GM23248 (cell line): ENCODE measurements at regions not wholly inside any gene's neighbourhood (a gene's known extent, or its start where the extent isn't known, plus 50 kb on each side); places are given as distances from the start of the nearest gene placed in this dataset.

Experiments used
- DNase-seq: peaks from one replicate; pipeline ENCODE4 v3.0.0-alpha.2; 2015
- H2AFZ ChIP-seq: fragments of 200-600 bp; sonication (generic); 2 replicates; pipeline ENCODE4 v1.6.1; 2016; ENCODE audit warnings: antibody characterized with exemption
- H3F3A ChIP-seq: fragments of 200-600 bp; sonication (generic); 2 replicates; pipeline ENCODE4 v1.6.1; 2016; ENCODE audit warnings: mild to moderate bottlenecking, antibody characterized with exemption, mixed run types; ENCODE audit not compliant: insufficient read depth
- H3K27ac ChIP-seq: fragments of 200-600 bp; sonication (generic); 2 replicates; pipeline ENCODE4 v1.5.1; 2016; ENCODE audit warnings: mild to moderate bottlenecking
- H3K27me3 ChIP-seq: fragments of 200-600 bp; sonication (generic); replicated peaks from 2 replicates; pipeline ENCODE4 v1.6.1; 2016; ENCODE audit warnings: mild to moderate bottlenecking; ENCODE audit not compliant: insufficient read depth
- H3K36me3 ChIP-seq: fragments of 200-600 bp; sonication (generic); 2 replicates; pipeline ENCODE4 v1.6.1; 2016; ENCODE audit warnings: low read depth, mild to moderate bottlenecking
- H3K4me1 ChIP-seq: fragments of 200-600 bp; sonication (generic); 2 replicates; pipeline ENCODE4 v1.6.1; 2016; ENCODE audit warnings: mild to moderate bottlenecking; ENCODE audit not compliant: insufficient read depth
- H3K4me2 ChIP-seq: fragments of 200-600 bp; sonication (generic); one replicate; pipeline ENCODE4 v1.6.1; 2016; ENCODE audit warnings: mild to moderate bottlenecking; ENCODE audit not compliant: unreplicated experiment
- H3K4me3 ChIP-seq: fragments of 200-600 bp; sonication (generic); 2 replicates; pipeline ENCODE4 v1.5.1; 2016; ENCODE audit warnings: mild to moderate bottlenecking
- H3K79me2 ChIP-seq: fragments of 200-600 bp; sonication (generic); 2 replicates; pipeline ENCODE4 v1.6.1; 2016; ENCODE audit warnings: mild to moderate bottlenecking; ENCODE audit not compliant: insufficient read depth
- H3K9ac ChIP-seq: fragments of 200-600 bp; sonication (generic); 2 replicates; pipeline ENCODE4 v1.6.1; 2016; ENCODE audit warnings: mild to moderate bottlenecking
- H3K9me2 ChIP-seq: fragments of 200-600 bp; sonication (generic); 2 replicates; pipeline ENCODE4 v1.6.1; 2016; ENCODE audit warnings: mixed run types, mild to moderate bottlenecking, moderate library complexity; ENCODE audit not compliant: insufficient read depth
- H3K9me3 ChIP-seq: fragments of 200-600 bp; sonication (generic); one replicate; pipeline ENCODE4 v1.6.1; 2017; ENCODE audit warnings: low read depth
- H4K20me1 ChIP-seq: fragments of 200-600 bp; sonication (generic); 2 replicates; pipeline ENCODE4 v1.6.0; 2016; ENCODE audit not compliant: insufficient read depth
- EZH2 ChIP-seq: fragments of 200-600 bp; sonication (generic); IDR thresholded peaks from 2 replicates; pipeline ENCODE4 v1.6.1; 2018; ENCODE audit warnings: antibody characterized with exemption, mild to moderate bottlenecking; ENCODE audit not compliant: insufficient read depth, poor library complexity, severe bottlenecking
- EZH2phosphoT487 ChIP-seq: fragments of 200-600 bp; sonication (generic); IDR thresholded peaks from 2 replicates; pipeline ENCODE4 v1.6.1; 2018; ENCODE audit warnings: antibody characterized with exemption, moderate library complexity, mild to moderate bottlenecking, low read depth; ENCODE audit not compliant: insufficient read depth
- WGBS, 2 experiments: methylation state at CpG; one replicate each; pipeline ENCODE4 v1.1.6; 2015 to 2017; ENCODE audit warnings: low lambda C conversion rate in 2 of 2, low coverage in 1 of 2; ENCODE audit errors: missing lambda C conversion rate in 2 of 2; 5-methylcytosine and 5-hydroxymethylcytosine counted together
- in situ Hi-C: fragments of 300-500 bp; cut with MboI; formaldehyde crosslinking; loops from 2 replicates; pipeline ENCODE4 v1.15.0; 2020

DNA sequence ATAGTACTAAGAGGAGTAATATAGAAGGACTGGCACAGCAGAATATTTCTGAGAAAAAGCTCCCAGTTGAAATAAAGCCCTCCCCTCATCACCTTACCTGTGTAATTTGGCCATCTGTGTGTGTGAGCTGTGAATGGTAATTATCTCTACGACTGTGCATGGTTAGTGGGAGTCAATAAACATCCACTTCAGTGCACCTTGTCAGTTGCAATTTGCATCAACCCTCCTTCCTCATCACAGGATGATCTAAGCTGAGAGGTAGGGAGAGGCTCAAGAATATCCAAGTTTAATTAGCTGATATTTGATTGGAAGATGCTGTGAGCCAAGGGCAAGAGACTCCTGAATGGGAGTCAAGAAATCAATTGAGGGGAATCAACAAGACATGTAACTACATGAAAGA is 694.9 kb upstream of the KLHL29 start:
- Histone ChIP-seq H3F3A (no peaks in the 10 kb centered on the region), H3K9ac (no peak overlapping the region), H4K20me1 (no peaks in the 10 kb centered on the region), H3K4me3 (no peak overlapping the region), H3K36me3 (no peaks in the 10 kb centered on the region), H3K27me3 (no peaks in the 10 kb centered on the region), H3K9me3 (no peaks in the 10 kb centered on the region), H3K27ac (no peak overlapping the region), H3K4me2 (no peak overlapping the region), H3K4me1 (no peaks in the 10 kb centered on the region), H3K79me2 (no peaks in the 10 kb centered on the region), H3K9me2 (no peaks in the 10 kb centered on the region), H2AFZ (no peak overlapping the region)
- in situ Hi-C loops, result no loop called here
- no peak for DNase-seq
- TF ChIP-seq EZH2 (no peak), EZH2phosphoT487 (no peak)
- WGBS, 2 experiments, result 10 to 23% methylated on average over 1 of the region's 1 CpG

DNA sequence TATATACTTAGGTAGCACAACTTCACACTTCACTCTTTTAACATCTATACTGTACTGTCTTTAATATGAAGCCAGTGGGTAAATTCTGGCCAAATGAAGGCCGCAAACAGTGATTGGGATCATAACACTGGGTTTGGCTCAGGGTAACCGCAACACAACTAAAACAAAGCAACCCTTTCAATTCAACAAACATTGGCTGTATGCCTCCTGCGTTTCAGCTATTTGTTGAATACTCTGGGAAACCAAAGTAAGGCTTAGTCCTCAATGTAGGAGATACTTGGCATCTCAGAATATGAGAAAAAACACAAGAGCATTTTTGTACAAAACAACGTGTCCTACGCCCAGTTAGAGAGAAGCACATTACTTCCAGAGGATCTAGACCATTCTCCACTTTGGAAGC is 693.3 kb upstream of the KLHL29 start:
- no peak overlapping the region for H3K4me2 ChIP-seq
- TF ChIP-seq EZH2phosphoT487 (no peak), EZH2 (no peak)
- no peaks in the 10 kb centered on the region for H3K4me1 ChIP-seq
- WGBS, 2 experiments, result 12 to 16% methylated on average over 5 of the region's 5 CpGs
- DNase-seq, result no peak
- in situ Hi-C loops, result no loop called here
- no peaks in the 10 kb centered on the region for H3K36me3 ChIP-seq
- no peak overlapping the region for H2AFZ ChIP-seq
- no peak overlapping the region for H3K4me3 ChIP-seq
- H3K79me2 ChIP-seq, result no peaks in the 10 kb centered on the region
- no peaks in the 10 kb centered on the region for H3K27me3 ChIP-seq
- H3F3A ChIP-seq, result no peaks in the 10 kb centered on the region
- no peak overlapping the region for H3K9ac ChIP-seq
- H3K27ac ChIP-seq, result no peak overlapping the region
- H3K9me3 ChIP-seq, result no peaks in the 10 kb centered on the region
- H3K9me2 ChIP-seq, result no peaks in the 10 kb centered on the region
- no peaks in the 10 kb centered on the region for H4K20me1 ChIP-seq

DNA sequence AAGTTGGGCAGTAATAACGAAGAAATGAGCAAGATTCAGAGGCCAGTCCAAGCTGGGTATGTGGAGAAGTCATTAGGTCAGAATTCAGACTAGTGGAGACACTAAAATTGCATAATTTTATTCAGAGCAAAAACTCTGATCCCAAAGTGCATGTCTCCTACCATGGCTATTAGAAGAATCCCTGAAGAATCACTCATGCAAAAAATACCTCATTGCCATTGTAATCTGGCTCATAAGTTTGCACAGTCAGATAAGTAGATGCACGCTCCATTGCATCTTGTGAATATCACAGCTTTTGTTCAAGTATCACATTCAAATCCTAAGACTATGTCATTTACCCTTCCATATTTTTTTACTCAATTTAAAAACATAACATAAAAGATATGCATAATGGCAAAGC is 692.2 kb upstream of the KLHL29 start:
- Histone ChIP-seq H3K4me1 (no peaks in the 10 kb centered on the region), H3K9me3 (no peaks in the 10 kb centered on the region), H3K36me3 (no peaks in the 10 kb centered on the region), H3F3A (no peaks in the 10 kb centered on the region), H3K4me3 (no peak overlapping the region), H2AFZ (no peak overlapping the region), H4K20me1 (no peaks in the 10 kb centered on the region), H3K9ac (no peak overlapping the region), H3K27ac (no peak overlapping the region), H3K79me2 (no peaks in the 10 kb centered on the region), H3K27me3 (no peaks in the 10 kb centered on the region), H3K9me2 (no peaks in the 10 kb centered on the region), H3K4me2 (no peak overlapping the region)
- 10 to 11% methylated on average over 2 of the region's 2 CpGs for WGBS, 2 experiments
- in situ Hi-C loops, result no loop called here
- no peak for DNase-seq
- no peak for TF ChIP-seq EZH2

DNA sequence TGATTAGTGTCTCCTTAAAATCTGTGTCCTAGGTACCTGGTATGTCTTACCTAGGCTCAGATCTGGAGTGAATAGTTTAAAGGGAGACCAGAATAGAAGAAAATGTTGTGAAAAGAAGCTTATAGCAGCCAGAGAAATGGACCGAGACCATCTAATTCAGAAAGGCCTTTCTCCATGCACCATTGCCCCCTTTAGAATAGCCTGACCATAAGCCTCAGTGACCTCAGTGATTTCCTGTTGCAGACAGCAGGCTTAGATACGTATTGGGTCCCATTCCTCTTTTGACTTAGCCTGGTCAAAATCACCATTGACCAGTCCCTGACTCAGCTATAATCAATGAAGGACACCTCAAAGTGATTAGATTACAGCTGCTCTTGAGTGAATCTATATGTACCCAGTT is 690.7 kb upstream of the KLHL29 start:
- TF ChIP-seq EZH2, result no peak
- no peak for TF ChIP-seq EZH2phosphoT487
- no peaks in the 10 kb centered on the region for H3K9me3 ChIP-seq
- no peak for DNase-seq
- H3K9ac ChIP-seq, result no peak overlapping the region
- H3K9me2 ChIP-seq, result no peaks in the 10 kb centered on the region
- no peaks in the 10 kb centered on the region for H3K79me2 ChIP-seq
- no peak overlapping the region for H2AFZ ChIP-seq
- in situ Hi-C loops, result no loop called here
- H4K20me1 ChIP-seq, result no peaks in the 10 kb centered on the region
- H3K4me2 ChIP-seq, result no peak overlapping the region
- H3K4me1 ChIP-seq, result no peaks in the 10 kb centered on the region
- no peaks in the 10 kb centered on the region for H3K27me3 ChIP-seq
- no peaks in the 10 kb centered on the region for H3K36me3 ChIP-seq
- H3K4me3 ChIP-seq, result no peak overlapping the region
- 15 to 18% methylated on average over 2 of the region's 2 CpGs for WGBS, 2 experiments
- H3K27ac ChIP-seq, result no peak overlapping the region
- no peaks in the 10 kb centered on the region for H3F3A ChIP-seq

DNA sequence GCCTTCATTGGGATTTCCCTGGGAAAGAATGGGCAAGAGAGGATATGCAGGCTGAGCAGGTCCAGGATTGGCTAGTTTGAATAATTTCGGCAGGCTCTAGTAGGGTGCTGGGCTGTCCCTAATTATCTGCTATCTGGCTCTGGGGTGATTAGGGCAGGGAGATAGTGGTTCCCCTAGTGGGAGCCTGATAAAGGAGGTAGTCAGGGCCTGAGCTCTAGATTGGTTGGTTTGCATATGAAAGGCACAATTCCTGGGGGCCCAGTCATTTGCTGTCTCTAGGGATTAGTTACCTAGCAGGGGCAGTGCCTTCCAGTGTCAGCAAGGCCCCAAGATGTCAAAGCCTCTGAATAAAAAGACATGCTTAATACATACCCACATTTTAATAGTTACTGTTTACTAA is 690.1 kb upstream of the KLHL29 start:
- no peaks in the 10 kb centered on the region for H3K27me3 ChIP-seq
- no peak for DNase-seq
- no peaks in the 10 kb centered on the region for H4K20me1 ChIP-seq
- in situ Hi-C loops, result no loop called here
- H3K36me3 ChIP-seq, result no peaks in the 10 kb centered on the region
- H3K9me2 ChIP-seq, result no peaks in the 10 kb centered on the region
- H3K79me2 ChIP-seq, result no peaks in the 10 kb centered on the region
- TF ChIP-seq EZH2phosphoT487 (no peak), EZH2 (no peak)
- no peak overlapping the region for H3K4me2 ChIP-seq
- H2AFZ ChIP-seq, result no peak overlapping the region
- no peaks in the 10 kb centered on the region for H3K9me3 ChIP-seq
- no peak overlapping the region for H3K4me3 ChIP-seq
- no peaks in the 10 kb centered on the region for H3K4me1 ChIP-seq
- H3K27ac ChIP-seq, result no peak overlapping the region
- no peak overlapping the region for H3K9ac ChIP-seq
- 8 to 21% methylated on average over 1 of the region's 1 CpG for WGBS, 2 experiments
- H3F3A ChIP-seq, result no peaks in the 10 kb centered on the region
